ENCODE measurements at regions not wholly inside any gene's neighbourhood (a gene's known extent, or its start where the extent isn't known, plus 50 kb on each side); places are given as distances from the start of the nearest gene placed in this dataset.

DNA sequence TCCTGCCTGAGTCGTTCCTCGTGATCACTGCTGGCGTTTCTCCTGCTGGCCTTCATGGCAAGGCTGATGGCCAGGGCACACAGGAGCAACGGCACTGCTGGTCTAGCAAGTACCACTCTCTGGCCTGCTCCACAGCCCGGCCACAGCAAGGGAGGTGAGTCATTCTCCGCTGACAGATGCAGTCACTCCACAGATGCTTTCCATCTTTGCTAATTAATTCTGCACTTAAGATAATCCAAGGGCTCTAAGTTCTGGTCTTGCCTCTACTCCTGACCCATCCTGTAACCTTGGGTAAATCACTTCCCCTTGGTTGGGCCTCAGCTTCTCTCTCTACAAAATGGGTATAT is 244.4 kb downstream of the RPS24 start:
- DNase-seq: no peak

DNA sequence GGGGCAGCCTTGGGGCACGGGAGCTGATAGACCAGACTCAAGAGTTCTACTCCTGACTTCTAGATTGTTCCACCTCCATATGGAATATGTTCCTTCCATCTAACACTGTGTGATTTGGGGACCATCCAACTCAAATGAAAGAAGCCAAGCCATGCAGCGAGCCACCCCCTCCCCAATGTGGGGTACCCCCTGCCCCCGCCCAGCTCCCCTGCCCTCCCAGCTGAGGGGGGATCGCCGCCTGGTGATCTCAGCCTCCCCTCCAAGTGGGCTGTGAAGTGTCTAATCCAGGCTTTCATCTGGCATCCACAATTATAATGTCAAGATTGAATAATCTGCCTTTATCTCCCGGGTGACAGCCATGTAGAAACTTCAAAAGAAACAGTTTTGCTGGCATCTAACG is 246.1 kb downstream of the RPS24 start:
- no peak for DNase-seq

DNA sequence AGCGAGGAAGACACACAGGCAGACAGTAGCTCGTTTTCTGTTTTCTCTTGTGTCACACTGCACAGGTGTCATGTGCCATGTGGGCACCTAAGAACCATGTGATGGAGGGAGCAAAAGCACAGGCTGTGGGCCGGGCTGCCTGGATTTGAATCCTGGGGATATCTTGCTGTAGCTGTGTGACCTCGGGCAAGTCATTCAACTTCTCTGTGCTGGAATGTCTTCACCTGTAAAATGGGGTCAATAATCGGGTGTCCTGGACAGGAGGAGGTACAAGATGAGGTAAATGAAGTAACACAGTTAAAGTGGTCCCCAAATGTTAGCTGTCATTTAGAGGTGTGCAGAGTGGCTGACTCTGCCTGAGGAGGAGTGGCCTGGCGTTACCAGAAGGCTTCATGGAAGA is 246.9 kb downstream of the RPS24 start:
- no peak for DNase-seq

DNA sequence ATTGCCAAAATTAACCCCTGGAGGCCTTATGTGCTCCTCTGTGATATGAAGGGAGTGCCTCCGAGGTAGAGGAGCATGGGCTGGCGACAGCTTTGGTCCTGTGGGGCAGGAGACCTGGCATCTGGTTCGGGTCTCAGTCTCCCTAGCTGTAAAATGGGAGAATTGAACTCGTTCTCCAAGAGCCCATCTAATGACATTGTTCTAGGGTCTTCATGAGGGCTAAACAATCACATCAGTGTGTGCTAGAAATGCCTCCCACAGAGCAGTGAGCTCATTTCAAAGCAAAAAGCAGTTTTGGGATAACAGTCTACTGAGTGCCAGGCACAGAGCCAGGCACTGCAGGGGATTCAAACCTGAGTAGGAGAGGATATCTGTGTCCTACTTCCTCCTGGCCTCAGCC is 248.0 kb downstream of the RPS24 start:
- DNase-seq: no peak

DNA sequence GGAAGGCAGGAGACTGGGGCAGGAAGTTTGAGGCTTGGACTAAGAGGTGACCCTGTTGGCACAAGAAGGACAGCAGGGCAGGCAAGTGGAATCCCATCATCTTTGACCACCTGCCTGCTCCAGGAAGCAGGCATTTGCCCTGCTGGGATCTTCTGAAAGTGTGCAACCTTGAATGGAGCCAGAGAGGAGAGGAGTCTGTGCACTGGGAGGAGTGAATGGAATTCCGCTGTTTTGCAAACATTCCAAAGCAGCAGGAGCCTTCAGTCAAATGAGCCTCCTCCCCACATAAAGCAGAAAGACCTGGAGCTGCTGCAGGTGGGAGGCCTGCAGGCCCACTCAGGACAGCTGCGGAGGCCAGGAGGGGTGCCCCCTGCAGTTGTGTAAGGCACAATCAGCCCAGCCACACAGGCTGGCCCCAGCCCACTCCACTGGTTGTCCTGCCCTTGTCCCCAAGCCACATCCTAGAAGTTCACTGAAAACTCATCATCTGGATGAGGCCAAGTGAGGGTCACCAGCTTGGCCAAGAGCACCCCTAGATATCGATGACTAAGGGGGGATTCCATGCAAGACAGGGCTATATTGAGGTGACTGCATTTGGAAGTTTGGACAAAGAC is 249.5 kb downstream of the RPS24 start:
- no peak for DNase-seq

DNA sequence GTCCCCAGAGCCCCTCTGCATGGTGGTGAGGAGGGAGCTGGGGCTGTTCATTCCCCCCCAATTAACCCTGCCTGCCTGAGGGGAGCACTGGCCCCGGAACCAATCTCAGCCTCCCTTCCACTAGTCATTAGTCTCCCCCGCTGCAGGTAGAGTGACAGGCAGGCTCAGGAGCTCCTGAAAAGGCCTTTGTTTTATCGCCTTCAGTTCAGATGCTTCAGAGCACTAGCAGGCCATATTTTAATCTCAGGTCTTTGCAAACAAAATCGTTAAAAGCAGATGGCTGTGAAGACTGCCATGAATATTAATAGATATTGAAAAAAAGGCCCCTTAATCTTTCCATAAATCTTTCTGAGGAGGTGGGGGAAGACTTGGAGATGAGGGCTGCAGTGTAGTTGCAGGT is 250.7 kb downstream of the RPS24 start:
- no peak for DNase-seq

DNA sequence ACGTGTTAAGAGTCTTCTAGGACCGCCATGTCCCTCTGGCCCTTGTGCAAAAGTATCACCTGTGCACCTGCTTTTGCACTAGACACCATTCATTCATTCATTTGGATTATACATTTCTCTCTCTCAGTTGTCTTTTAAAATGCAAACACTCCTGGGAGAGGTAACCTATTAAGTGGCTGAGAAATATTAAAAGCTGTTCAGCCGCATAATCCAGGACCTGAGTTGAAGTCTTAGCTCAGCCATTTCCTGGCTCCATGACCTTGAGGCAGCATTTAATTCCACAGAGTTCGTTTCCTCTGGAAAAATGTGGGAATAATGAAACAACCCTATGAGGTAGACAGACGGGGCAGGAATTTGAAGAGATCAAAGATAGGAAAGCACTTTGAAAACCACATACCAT is 251.6 kb downstream of the RPS24 start:
- DNase-seq: no peak

DNA sequence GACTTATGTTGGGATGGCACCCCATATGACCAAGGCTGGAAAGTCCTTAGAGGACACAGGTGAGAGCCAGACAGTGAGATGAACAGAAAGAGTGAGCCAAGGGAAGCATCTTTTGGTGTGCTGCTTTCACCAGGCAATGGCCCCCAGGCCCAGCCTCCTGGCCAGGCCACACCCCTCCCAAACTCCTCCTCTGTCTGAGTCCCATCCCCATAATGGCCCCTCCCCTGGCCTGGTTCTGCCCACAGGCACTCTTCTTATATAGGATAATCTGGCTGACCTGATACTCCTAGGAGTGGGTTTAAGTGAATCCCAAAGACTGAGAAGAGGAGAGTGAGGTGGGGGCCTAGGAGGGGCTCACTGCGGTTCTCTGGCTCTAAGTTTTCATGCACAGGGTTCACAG is 252.5 kb downstream of the RPS24 start:
- no peak for DNase-seq

DNA sequence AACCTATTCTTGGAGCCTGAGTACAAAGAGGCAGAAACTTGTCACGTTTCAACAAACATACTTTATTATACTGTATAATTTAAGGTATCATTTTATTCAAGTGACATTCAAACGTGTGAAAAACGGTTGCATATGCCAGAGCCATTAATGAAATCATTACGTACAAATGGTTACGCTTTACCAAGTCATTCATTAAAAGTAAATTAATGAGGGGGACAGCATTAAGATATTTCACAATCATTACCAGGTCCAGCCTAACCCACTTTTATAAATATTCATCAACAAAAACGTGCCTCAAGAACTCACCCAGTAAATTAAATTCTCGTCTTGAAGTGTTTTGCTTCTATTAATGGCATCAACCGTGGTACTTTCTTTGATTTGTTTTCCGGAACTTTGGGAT is 253.0 kb downstream of the RPS24 start:
- no peak for DNase-seq

DNA sequence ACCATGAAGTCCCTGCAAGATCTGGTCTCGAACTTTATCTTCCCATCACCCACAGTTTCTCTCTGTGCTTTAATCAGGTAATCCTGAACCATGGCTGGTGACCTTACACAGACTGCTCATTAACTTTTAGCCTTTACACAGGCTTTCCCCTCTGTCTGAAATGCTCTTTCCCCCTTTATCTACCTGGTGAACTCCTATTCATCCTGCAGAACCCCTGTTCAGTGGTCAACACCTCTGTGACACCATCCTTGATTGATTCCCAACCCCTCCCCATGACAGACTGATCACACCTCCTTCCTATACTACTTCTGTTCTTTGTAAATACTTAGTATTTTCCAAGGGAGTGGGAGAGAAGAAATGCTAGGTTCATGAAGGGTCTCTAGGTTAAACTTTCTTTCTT is 254.0 kb downstream of the RPS24 start:
- DNase-seq: no peak

DNA sequence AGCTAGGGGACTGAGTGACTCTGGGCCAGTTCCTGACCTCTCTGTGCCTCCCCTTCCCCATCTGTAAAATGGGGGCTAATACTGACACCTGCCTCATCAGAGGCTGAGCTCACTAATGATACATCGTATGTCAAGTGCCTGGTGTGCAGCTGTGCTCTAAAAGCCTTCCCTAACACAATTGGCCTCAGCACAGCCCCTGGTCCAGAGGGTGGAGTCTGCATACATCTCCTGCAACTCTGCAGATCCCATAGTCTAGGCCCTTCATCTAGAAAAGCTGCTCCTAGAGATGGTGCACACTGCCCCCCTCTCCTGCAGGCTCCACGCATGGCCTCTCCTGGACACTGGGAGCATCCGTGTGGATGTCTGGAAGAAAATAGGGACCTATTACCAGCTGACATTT is 255.0 kb downstream of the RPS24 start:
- DNase-seq: no peak

DNA sequence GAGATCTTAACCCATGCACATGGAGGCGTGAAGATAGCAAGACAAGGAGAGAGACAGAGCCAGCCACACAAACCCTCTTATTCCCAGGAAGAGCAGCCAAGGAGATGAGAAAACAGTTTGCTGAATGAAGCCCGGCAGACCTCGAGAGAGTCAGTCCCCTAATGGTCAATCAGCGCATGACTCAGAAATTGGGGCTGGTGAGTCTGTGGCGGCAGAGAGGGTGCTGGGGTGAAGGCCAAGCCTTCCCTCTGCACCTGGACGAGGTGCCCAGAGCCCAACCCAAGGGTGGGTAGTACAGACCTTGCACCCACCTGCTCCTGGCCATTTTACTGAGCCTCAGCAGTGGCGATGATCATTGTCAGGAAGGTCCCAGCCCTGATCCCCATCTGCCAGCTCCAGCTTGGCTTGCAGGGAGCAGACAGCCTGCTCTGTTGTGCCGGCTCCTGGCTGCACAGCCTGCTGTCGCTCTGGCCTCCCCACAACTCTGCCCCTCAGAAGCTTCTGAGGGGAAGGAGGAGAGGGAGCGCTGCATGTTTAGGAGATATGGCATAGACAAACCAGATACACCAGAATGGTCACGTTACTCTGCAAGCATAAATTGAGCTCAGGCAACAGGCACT is 256.6 kb downstream of the RPS24 start:
- DNase-seq: no peak

DNA sequence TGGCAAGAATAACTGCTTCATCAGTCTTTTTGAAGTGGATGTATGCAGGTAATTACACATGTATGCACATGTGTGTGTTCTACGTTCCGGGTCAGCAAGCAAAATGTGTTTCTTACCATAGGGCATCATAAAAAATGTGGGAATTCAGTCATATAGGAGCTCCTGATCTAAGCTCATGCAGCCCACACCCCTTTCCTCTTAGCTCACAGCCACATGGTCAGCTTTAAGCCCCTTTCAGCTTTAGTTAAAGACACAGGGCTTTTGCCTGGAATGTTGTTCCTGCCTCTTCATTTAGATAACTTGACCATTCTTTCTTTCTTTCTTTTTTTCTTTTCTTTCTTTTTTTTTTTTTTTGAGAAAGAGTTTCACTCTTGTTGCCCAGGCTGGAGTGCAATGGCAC is 258.1 kb downstream of the RPS24 start:
- no peak for DNase-seq

DNA sequence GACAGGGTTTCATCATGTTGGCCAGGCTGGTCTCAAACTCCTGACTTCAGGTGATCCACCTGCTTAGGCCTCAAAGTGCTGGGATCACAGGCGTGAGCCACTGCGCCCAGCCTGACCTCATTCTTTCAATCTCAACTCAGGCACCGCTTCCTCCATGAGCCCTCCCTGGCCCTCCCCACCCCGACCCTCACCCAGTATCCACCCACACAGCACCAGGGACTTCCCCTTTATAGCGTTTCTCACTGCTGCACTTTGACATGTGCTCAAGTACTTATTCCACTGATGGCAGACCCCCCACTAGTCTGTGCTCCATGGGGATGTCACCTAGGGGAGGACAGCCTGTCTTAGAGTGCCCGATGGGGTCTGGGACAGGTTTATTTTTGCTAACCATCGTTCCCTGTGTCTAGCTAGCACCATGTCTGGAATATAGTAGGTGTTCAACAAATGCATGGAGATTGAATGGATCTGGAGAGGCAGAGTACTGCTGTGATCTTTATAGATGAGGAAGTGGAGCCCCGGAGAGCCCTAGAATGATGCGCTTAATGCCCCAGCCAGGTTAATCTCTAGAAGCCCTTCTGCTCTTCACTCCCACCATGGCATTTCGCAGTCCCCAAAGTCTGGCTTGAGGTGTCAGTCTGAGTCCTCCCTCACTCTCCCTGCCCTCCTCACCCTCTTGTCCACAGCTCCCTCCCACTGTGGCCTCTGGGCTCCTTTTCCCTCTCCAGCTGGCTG is 258.8 kb downstream of the RPS24 start:
- no peak for DNase-seq

DNA sequence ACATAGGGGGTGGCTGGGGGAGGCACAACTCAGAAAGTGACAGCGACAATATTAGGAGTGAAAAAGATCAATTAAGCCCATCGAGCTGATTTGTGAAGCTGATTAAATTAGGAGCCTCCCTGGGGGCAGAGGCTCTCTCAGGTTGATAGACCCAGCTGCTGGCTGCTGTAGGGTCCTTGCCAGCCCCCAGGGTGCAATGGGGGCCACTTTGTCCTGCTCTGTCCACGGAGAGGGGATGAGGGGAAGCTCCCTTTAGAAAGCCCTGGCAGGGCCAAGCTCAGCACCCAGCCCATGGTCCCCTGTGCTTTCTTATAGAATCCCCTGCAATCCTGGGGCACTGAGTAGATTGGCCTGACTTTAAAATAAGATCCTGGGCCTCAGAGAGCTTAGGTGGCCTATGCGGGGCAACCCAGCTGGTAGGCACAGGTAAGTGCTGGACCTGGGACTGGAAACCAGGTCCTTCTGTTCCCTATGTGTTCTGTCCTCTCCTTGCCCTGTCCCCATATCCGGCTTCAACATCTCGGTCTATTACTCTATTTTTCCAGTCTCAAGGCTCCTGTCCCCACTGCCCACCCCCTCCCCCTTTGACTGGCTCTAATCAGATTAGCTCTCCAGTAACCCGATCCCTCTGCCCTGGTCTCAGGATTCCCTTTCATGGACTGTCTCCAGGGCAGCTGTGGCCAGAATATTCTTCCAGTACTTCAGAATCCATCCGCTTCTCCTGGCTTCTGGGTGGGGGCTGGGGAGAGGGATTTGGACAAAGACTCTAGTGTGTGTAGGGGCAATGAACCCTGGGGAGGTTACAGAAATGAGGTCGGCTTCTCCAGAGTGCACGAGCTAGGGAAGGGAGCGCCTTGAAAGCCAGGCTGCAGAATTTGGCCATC is 259.6 kb downstream of the RPS24 start:
- no peak for DNase-seq

DNA sequence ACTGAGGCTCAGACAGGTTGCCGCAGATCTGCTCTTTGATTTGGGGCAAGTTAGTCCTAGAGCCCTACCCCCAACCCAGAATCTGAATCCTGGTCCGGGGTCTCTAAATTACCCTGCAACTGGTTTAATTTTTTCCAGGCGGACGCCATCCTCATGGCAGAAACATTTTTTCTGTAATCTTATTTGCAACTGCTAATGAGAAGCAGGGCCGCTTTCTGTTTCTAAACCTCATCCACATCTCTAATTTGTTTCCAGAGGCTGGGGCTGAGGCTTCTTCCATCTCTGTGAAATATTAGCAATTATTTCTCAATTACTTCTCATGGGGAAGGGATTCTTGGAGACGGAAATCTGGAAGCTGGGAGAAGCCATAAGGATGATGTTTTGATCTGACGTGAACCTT is 261.6 kb downstream of the RPS24 start:
- DNase-seq: no peak

DNA sequence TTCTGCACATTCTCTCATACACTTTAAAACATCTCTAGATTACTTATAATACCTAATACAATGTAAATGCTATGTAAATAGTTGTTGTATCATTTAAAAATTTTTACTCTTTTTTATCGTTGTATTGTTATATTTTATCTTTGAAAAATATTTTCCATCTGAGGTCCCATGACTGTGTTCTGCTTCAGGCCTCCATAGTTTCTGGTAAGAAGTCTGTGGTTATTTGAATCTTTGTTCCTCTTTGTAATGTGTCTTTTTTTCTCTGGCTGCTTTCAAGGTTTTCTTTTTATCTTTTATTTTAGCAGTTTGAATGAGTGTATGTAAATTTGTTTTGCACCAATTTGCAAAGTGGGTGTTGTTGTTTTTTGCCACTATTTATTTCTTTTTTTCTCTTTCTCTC is 263.1 kb downstream of the RPS24 start:
- no peak for DNase-seq

DNA sequence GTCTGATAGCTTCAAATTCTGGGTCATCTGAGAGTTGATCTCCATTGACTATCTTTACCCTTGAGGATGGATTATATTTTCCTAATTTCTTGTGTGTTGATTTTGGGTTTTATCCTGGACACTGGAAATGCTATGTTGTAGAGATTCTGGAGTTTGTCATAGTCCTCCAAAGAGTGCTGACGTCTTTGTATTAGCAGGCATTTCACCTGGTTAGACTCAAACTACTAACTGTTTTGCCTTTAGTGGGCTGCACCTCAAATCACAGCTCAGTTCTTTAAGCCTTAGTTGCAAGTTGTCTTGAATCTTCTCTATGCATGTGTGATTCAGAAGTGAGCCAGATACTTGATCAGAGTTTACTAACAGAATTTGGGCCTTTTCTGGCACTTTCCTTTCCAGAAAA is 264.3 kb downstream of the RPS24 start:
- DNase-seq: no peak

DNA sequence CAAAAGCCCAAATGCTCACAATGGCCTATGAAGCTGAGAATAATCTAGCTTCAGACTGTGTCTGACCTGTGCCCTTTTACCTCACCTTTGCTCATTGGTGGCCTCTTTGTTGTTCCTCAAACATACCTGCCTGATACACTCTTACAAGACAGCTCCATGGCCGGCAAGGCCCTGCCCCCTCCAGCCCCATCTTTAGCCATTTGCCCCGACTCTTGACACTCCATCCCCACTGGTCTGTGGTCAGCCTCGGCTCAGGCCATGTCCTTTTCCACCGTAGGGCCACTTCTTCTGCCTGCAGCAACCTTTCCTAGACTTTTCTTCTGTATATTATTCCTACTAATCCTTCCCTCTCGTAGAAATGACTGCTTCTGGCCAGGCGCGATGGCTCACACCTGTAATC is 265.2 kb downstream of the RPS24 start:
- no peak for DNase-seq

DNA sequence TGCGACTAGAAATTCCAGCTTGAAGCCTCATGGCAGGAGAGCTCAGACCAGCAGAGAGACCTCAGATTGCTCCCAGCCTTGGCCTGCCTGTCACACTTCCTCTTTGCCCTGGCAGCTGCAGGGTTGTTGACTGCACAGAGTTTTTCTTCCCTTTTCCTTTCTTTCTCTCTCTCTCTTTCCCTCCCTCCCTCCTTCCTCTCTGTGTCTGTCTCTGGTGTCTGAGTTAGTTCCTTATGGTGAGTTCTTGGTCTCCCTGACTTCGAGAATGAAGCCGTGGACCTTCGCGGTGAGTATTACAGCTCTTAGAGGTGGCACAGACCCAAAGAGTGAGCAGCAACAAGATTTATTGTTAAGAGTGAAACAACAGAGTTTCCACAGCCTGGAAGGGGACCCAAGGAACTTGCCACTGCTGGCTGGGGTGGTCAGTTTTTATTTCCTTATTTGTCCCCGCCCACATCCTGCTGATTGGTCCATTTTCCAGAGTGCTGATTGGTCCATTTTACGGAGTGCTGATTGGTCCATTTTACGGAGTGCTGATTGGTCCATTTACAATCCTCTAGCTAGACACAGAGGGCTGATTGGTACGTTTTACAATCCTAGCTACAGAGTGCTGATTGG is 266.3 kb downstream of the RPS24 start:
- DNase-seq: no peak

DNA sequence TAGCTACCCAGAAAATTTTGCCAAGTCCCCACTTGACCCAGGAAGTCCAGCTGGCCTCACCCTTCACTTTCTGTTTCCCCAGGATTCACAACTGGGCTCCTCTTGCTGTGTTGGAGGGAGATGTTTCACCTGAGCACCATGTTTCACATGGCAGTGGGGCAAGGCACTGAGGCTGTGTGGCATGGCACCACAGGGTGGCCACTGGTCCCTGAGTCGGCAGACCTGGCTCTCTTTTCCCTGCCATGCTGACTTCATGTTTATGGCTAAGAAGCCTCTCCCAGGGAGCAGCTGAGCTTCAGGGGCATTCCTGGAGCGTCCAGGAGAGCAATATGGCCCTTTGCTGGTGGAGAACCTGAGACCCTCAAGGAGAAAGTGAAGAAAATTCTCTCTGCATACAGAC is 266.9 kb downstream of the RPS24 start:
- DNase-seq: no peak

DNA sequence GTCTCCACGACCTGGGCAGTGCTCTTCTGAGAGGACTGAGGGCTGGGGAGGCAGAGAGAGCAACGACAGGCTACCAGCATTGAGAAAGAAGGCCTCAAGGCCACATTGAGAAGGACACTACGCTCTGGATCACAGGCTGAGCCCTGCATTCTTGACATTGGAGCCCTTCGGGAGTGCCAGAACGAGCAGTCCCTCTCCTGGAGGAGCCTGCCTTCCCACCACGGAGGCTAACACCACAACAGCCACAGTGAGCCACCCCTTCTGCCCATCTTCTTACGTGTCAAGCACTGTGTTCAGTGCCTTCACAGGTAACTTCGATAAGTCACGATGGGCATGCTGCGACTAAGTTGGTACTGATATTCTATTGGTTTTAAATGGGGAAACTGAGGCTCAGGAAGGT is 267.8 kb downstream of the RPS24 start:
- no peak for DNase-seq

Measured in activated T-cell treated with anti-CD3 and anti-CD28 coated beads for 4 hours (primary cell).